Activated CD8-positive, alpha-beta memory T cell treated with anti-CD3 and anti-CD28 coated beads for 4 hours (primary cell): ENCODE measurements at regions not wholly inside any gene's neighbourhood (a gene's known extent, or its start where the extent isn't known, plus 50 kb on each side); places are given as distances from the start of the nearest gene placed in this dataset.

ENCODE experiments used
- DNase-seq, 2 donors: peaks; one replicate each; pipeline ENCODE4 v3.0.0-alpha.2; 2020; ENCODE audit warnings: low read depth in 2 of 2

DNA sequence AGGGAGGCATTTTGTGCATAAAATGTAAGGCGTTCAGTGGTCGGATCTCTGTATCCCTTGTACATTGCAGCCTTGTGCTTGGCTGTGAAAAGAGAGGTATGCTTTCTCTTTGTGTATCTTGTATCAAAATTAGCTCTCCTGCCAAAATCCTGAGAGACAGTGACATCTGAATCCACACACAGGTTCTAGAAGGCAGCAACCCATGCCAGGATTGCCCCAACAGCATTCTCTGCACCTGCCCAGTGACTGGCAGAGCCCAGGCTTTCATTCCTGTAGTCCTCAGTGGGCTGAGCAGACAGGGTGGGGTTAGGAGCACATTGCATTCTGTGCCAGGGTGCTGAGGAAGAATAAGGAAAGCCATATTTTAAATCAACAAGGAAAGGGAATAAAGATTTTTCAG lies 740.3 kb upstream of the RAB6C start:
- no peak for DNase-seq

GRCh38 chr2:129240061-129240460 lies 739.4 kb upstream of the RAB6C start:
- DNase-seq: no peak

DNA sequence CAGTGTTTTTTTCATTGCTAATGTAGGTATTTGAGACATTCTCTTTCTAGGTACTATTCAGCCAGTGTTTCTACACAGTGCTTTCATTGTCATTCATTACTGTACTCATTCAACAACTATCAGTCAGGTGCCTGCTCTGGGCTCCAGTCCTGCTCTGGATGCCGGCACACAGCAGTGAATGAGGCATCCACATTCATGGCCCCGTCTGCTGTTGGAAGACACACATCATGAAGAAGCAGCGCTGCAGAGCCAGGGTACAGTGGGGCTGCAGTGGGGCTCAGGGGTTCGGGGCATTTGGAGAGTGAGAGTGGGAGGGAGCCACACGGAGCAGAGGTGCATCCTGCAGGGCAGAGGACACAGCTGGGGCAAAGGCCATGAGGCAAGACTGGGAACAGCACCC lies 737.2 kb upstream of the RAB6C start:
- no peak for DNase-seq

DNA sequence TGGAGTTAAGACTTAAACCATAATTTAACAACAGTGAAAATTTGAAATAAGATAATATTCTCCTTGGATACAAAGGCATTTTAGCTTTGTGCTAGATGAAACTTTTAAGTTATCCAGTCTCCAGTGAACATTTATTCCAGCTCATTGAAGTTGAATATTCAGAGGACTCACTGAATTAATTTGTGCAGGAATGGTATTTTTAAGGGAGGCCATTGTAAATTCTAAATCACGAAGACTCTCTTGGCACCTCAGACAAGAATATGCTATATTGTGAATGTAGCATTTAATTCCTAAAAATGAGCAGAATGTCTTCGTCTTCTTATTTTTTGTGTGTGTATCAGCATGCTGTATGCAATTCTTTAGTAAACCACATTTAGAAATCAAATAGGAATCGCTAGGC lies 731.7 kb upstream of the RAB6C start:
- DNase-seq: no peak

DNA sequence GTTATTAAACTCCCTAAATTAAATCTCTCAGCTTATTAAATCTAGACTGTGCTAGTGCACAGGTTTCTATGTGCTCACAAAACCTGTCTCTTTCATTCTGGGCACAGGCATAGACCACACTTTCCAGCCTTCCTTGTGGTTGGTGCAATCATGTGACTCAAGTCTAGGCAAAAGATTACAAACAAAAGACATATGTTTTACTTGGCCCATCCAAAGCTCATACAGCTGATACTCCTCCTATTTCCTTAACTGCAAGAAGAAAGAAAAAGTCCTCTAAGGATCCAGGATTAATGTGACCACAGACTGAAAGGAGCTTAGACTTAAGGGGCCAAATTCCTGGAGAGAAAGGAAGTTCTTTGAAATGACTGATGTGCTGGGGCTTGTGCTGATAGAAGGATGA lies 731.3 kb upstream of the RAB6C start:
- DNase-seq: no peak

- DNase-seq: no peak
These were observed 726.5 kb upstream of the RAB6C start for GRCh38 chr2:129252781-129253460.

DNA sequence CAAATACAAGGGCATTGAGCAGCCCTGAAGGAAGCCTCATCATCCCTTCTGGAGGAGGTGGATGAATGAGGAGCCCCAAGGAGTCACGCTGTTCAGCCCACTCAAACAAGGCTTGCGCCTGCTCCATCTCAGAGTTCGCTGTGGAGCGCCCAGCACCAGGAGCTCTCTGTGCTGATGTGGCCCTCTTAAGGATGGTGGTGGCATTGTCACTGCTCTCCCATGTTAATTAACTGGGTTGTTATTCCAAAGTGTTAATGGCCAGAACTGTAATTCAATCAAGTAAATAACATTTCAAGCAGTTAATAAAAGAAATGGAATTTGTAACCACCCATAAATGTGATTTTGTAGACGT lies 726.0 kb upstream of the RAB6C start:
- no peak for DNase-seq

GRCh38 chr2:129254718-129255117 lies 724.7 kb upstream of the RAB6C start:
- no peak for DNase-seq

GRCh38 chr2:129255610-129256313 lies 723.7 kb upstream of the RAB6C start:
- no peak for DNase-seq

- no peak for DNase-seq
These were observed 722.8 kb upstream of the RAB6C start for GRCh38 chr2:129256642-129257041.

- DNase-seq: no peak
These were observed 716.5 kb upstream of the RAB6C start for GRCh38 chr2:129262934-129263333.

- no peak for DNase-seq
These were observed 715.5 kb upstream of the RAB6C start for GRCh38 chr2:129263939-129264338.

DNA sequence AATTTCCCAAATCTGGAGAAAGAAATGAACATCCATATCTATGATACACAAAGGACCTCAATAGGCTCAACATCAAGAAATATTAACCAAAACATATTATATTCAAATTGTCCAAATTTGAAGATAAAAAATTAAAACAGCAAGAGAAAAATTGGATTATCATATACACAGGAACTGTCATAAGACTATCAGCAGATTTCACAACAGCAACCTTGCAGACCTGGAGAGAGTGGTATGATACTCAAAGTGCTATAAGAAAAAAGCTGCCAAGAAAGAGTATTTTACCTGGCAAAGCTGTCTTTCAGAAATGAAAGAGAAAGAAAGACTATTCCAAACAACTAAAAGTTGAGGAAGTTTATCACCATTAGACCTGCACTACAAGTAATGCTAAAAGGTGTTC lies 711.9 kb upstream of the RAB6C start:
- DNase-seq: no peak

- DNase-seq: no peak
These were observed 706.0 kb upstream of the RAB6C start for GRCh38 chr2:129273266-129274037.

GRCh38 chr2:129274038-129274415 lies 705.4 kb upstream of the RAB6C start:
- DNase-seq: no peak

DNA sequence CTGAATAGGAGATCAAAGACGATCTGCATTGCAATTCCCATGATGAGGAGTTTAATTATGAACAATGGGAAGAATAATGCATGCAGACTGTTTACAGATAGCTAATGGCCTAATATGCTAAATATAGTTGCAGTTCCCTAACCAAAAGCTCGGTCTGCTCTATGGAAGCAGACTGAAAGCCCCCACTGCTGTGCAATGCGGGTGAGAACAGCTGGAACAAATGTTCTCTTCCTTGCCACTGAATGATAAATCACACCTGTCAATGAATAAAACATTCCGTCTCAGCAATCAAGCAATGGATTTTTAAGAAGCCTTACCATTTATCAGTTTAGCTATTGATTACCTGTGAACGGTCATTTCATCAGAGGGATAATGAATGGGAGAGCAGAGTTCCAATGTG lies 704.5 kb upstream of the RAB6C start:
- no peak for DNase-seq

GRCh38 chr2:129275706-129276105 lies 703.8 kb upstream of the RAB6C start:
- no peak for DNase-seq

DNA sequence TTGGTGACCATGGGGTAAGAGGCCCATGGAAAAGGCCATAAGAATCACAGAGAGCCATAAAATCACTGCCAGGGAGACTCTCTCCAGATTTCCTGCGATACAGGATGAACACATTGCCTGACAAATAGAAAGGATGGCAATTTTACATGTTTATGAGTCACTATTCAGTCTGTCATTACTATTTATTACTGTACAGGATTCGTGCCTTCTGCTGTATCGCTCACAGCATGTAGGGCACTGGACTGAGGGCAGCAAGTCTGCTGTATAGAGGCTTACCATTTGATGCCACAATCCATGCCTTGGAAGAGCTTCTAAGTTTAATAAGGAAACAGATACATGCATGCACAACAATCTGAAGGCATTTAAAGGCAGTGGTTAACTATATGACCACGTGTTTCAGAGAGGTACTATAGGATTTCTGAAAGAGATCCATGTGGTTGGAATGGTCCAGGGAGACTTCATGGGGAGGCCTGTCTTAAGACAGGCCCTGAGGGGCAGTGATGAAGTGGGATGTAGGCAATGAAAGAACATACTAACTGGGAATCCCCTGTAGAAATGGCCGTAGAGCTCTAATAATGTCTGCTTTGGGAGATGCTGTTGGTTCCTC lies 702.4 kb upstream of the RAB6C start:
- DNase-seq: no peak

DNA sequence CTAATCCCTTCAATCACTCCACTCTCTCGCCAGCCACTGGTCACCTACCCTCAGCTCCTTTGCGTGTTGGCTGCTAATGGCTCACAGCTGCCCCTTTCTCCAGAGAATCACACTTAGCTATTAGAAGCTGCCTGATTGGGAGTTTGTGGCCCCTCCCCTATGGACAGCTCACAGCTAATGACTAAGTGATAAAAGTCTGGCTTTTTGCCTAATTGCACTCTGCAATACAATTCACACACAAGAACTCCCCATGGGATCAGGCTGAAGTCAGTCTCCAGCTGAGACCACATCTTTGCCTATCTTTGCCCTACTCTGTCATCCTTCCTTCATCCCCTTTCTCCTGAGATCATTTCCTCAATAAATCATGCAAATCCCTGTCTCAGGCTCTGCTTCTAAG lies 701.9 kb upstream of the RAB6C start:
- no peak for DNase-seq

DNA sequence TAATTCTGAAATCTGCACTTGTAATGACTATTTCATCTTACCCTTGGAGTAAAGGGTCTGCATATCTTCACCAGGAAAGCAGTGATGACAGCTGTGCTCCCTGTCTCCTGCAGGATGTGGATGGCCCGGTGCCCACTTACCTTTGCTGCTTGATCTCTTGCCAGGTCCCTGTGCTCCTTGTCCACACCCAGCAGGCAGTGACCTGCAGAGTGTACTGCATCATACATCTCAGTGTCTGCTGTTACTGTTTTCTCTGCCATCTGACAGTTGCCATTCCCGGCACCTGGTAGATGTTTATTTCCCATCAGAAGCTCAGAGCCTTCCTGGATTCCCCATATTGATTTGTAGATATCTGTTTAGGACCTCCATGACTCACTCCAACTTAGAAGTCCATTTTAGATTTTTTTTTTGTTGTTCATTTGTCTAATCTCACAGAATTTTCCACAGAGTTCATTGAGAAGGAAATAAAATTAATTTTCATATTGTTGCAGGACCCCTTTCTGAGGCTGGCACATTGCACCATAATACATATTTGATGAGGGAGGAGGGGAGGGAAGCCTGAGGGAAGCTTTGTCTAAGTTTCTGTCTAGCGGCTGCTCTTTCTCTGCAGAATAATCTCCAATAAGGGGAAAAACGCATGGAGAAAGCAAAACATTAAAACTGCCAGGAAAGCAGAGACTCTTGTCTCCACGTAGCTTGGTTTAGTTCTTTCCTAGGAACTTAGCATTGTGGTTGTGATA lies 697.5 kb upstream of the RAB6C start:
- no peak for DNase-seq

DNA sequence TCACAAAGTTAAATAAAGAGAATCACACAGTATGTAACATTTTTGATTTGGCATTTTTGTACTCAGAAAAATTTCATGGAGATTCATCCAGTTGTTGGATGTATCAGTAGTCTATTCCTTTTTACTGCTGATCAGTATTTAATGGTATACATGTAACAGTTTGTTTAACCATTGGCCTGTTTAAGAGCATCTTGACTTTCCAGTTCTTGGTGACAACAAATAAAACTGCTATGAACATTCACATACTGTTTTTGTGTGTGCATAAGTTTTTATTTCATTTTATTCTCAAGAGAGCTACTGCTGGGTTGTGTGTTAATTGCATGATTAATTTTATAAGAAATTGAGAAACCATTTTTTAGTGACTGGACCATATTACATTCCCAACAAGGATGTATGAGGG lies 694.5 kb upstream of the RAB6C start:
- DNase-seq: no peak

- DNase-seq: no peak
These were observed 686.1 kb upstream of the RAB6C start for GRCh38 chr2:129293326-129293725.
